Pancreas (tissue), 10 donors: ENCODE measurements at regions not wholly inside any gene's neighbourhood (a gene's known extent, or its start where the extent isn't known, plus 50 kb on each side); places are given as distances from the start of the nearest gene placed in this dataset.
"Not testable (repeated sequence)": the region's sequence is repeated elsewhere in the genome, so short reads cannot be mapped to it uniquely, and the experiment has no call there.

Experiments
- ATAC-seq, 4 donors: fragments of 200-7000 bp; cut with Tn5 transposase; one replicate each; pipeline versions ENCODE4 v1.8.0 to v1.9.1; 2020; ENCODE audit warnings: mild to moderate bottlenecking in 4 of 4, moderate library complexity in 4 of 4
- DNase-seq, 6 donors: peaks; one replicate each; pipeline ENCODE4 v3.0.0-alpha.2; 2020
- FAIRE-seq: peaks from 2 replicates; lab custom pipeline; 2012; peaks lifted over from hg19 to GRCh38; lab: Jason Lieb, UNC
- H3K27ac ChIP-seq, 4 donors: fragments of 200-600 bp; sonication (generic); 1 replicate in 3 of 4; 2 replicates in 1 of 4; pipeline versions ENCODE4 v1.5.0 to v1.8.0; 2020
- H3K27me3 ChIP-seq, 4 donors: fragments of 200-600 bp; one replicate each; pipeline ENCODE4 v1.8.0; 2021
- H3K36me3 ChIP-seq, 3 donors: fragments of 200-600 bp; sonication (generic) in 1 of 3; one replicate each; pipeline versions ENCODE4 v1.5.0 to v1.8.0; 2020 to 2021
- H3K4me1 ChIP-seq, 3 donors: fragments of 200-600 bp; one replicate each; pipeline ENCODE4 v1.8.0; 2021
- H3K4me3 ChIP-seq, 4 donors: fragments of 200-600 bp; sonication (generic) in 2 of 4; one replicate each; pipeline versions ENCODE4 v1.5.0 to v1.8.0; 2020 to 2021
- H3K9me3 ChIP-seq, 4 donors: fragments of 200-600 bp; one replicate each; pipeline ENCODE4 v1.8.0; 2021
- CTCF ChIP-seq, 4 donors: fragments of 200-600 bp; sonication (generic) in 3 of 4; IDR thresholded peaks; one replicate each; pipeline versions ENCODE4 v1.5.0 to v1.8.0; 2021; ENCODE audit warnings: antibody characterized with exemption in 4 of 4
- WGBS, 2 donors: extraction: QIAGEN DNeasy Blood & Tissue Kit; methylation state at CpG; one replicate each; pipeline ENCODE4 v1.1.7; 2013; 5-methylcytosine and 5-hydroxymethylcytosine counted together
- intact Hi-C, 3 donors: fragments of 100-400 bp; cut with DNase I; formaldehyde crosslinking; loops; one replicate each; pipeline versions ENCODE4 v1.11.1 to v1.14.2; 2022
- donor health status: healthy with polysubstance abuse.
- donor health status: DM: no; HTN: no; CAD: no; lungs with moderate emphysema.
- donor health status: DM: no; HTN: no; CAD: no.
- donor health status: control.
- donor health status: control.
- donor health status: Bipolar disorder and iron deficiency.
- donor health status: DM: yes; HTN: yes; CAD: no.
- donor health status: DM: no; HTN: no; CAD: no.
- donor health status: DM: no; HTN: no; CAD: no.
- donor health status: DM: yes; HTN: yes; CAD: no.

- intact Hi-C loops = no loop called here
- Histone ChIP-seq H3K36me3 (no peaks in the 10 kb centered on the region), H3K9me3 (no peaks in the 10 kb centered on the region), H3K4me1 (no peaks in the 10 kb centered on the region), H3K27ac (no peak overlapping the region), H3K27me3 (no peaks in the 10 kb centered on the region), H3K4me3 (no peak overlapping the region)
- no peak for TF ChIP-seq CTCF (IDR thresholded peaks at IDR 0.05)
- no peak for DNase-seq
- ATAC-seq = no peak
- FAIRE-seq = no peak
Observed at GRCh38 chr3:162973428-162973917, 1476.9 kb downstream of the OTOL1 start.

- Histone ChIP-seq H3K27ac (no peak overlapping the region), H3K9me3 (no peaks in the 10 kb centered on the region), H3K36me3 (no peaks in the 10 kb centered on the region), H3K27me3 (no peaks in the 10 kb centered on the region), H3K4me3 (no peak overlapping the region), H3K4me1 (no peaks in the 10 kb centered on the region)
- FAIRE-seq (no peak), ATAC-seq (no peak), DNase-seq (no peak)
- intact Hi-C loops = no loop called here
- 63 to 78% methylated on average over 2 of the region's 2 CpGs for WGBS, 2 donors
- no peak for TF ChIP-seq CTCF (IDR thresholded peaks at IDR 0.05)
Observed at GRCh38 chr3:162978136-162978535, 1481.5 kb downstream of the OTOL1 start.

GRCh38 chr3:162984746-162985145 lies 1488.1 kb downstream of the OTOL1 start:
- H3K4me3 ChIP-seq = no peak overlapping the region
- ATAC-seq (no peak), DNase-seq (no peak), FAIRE-seq (no peak)
- H3K27ac ChIP-seq = no peak overlapping the region
- H3K9me3 ChIP-seq = no peaks in the 10 kb centered on the region
- 12 to 21% methylated on average over 4 of the region's 4 CpGs for WGBS, 2 donors
- no peaks in the 10 kb centered on the region for H3K27me3 ChIP-seq
- H3K36me3 ChIP-seq = no peaks in the 10 kb centered on the region
- no peaks in the 10 kb centered on the region for H3K4me1 ChIP-seq
- TF ChIP-seq CTCF (IDR thresholded peaks at IDR 0.05) = no peak
- intact Hi-C loops = no loop called here

- H3K4me1 ChIP-seq, intact Hi-C loops, H3K36me3 ChIP-seq, FAIRE-seq, H3K4me3 ChIP-seq, H3K27me3 ChIP-seq, H3K9me3 ChIP-seq, H3K27ac ChIP-seq, ATAC-seq: not testable (repeated sequence)
- WGBS, 2 donors = 75 to 80% methylated on average over 29 to 33 of the region's 33 CpGs
- peak in 3 of 6 donors; percentile 12 to 64 (median 52) for DNase-seq
Observed at GRCh38 chr3:162987085-162987794, 1490.6 kb downstream of the OTOL1 start.

- TF ChIP-seq CTCF (IDR thresholded peaks at IDR 0.05) = no peak
- Histone ChIP-seq H3K4me3 (no peak overlapping the region), H3K4me1 (no peaks in the 10 kb centered on the region), H3K9me3 (no peaks in the 10 kb centered on the region), H3K36me3 (no peaks in the 10 kb centered on the region), H3K27me3 (no peaks in the 10 kb centered on the region), H3K27ac (no peak overlapping the region)
- FAIRE-seq (no peak), ATAC-seq (no peak), DNase-seq (no peak)
- intact Hi-C loops = no loop called here
- 34 to 70% methylated on average over 2 of the region's 2 CpGs for WGBS, 2 donors
Observed at GRCh38 chr3:162992741-162993140, 1496.1 kb downstream of the OTOL1 start.
